ENCODE measurements at regions not wholly inside any gene's neighbourhood (a gene's known extent, or its start where the extent isn't known, plus 50 kb on each side); places are given as distances from the start of the nearest gene placed in this dataset.

DNA sequence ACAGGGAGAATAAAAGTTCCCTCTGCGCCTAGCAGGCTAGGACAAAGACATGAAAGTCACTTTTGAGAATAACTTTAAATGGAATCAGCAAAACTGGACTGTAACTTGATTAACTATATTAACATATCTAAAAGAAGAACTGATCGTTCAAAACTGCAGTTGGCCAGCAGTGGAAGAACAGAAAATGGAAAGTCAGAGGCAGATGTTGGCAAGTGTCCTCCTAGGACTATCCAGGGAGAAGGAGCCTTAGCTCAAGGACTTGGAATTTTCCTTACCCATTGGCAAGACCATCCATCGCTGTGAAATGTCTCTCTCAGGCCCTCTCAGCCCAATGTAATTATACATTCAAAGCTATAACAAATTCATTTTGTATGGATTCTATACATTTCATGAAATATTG, 419.7 kb downstream of the ATP23 start:
- Histone ChIP-seq H3K27ac (ENCODE audit: low read length) (no peak overlapping the region), H3K4me3 (ENCODE audit: low read depth in 2 of 2, low read length in 2 of 2) (no peak overlapping the region), H3K27me3 (ENCODE audit: control insufficient read depth, insufficient read depth, low read length) (no peaks in the 10 kb centered on the region), H3K36me3 (ENCODE audit: control insufficient read depth, insufficient read depth, low read length) (no peaks in the 10 kb centered on the region), H3K9me3 (ENCODE audit: control insufficient read depth, insufficient read depth, low read depth, low read length) (no peaks in the 10 kb centered on the region), H3K4me1 (ENCODE audit: control insufficient read depth, insufficient read depth, low read length) (peaks cover 2% of the 10 kb centered on the region; the same call in 1 of the 2 replicates)
- no peak for DNase-seq (ENCODE audit: low read depth, low spot score)
- no TSS peak for BruUV-seq (replicated peaks)
- in situ Hi-C loops (cut with HindIII; ENCODE audit: low pct_unique_long_range_greater_than_20kb, low sequenced_read_pairs) (no loop called here), intact Hi-C loops (cut with micrococcal nuclease; ENCODE audit: unreplicated experiment) (no loop called here)
- TF ChIP-seq SIN3A (IDR thresholded peaks at IDR 0.05; ENCODE audit: borderline replicate concordance, insufficient read depth, low read depth, low read length): no peak
- TF ChIP-seq TCF7L2 (IDR thresholded peaks at IDR 0.05; ENCODE audit: low read depth, low read length): no peak
- no peak for ATAC-seq
- ChIA-PET CTCF (no interaction called here), POLR2A (no interaction called here)

DNA sequence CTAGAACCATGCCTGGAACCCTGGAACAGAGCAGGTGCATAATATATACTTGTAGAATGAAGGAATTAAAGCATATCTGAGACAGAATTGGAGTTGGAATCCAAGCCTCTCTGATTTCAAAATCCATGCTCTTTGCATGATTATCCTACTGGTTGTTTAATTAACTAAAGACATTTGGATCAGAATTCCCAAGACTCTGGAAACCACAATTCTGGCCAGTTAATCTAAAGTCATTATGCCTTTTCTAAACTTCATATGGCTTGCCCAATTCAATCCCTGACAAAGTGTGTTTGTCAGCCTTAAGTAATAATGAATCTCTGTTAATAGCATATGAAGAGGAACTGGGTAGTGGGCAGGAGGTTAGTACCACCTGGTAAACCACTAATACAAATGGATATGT, 422.6 kb downstream of the ATP23 start:
- DNase-seq (ENCODE audit: low read depth, low spot score) (no peak), ATAC-seq (no peak)
- ChIA-PET POLR2A (no interaction called here), CTCF (no interaction called here)
- H3K36me3 ChIP-seq (ENCODE audit: control insufficient read depth, insufficient read depth, low read length): no peaks in the 10 kb centered on the region
- TF ChIP-seq POLR2AphosphoS5 (IDR thresholded peaks at IDR 0.05; ENCODE audit: low read depth, low read length) (no peak), SIN3A (IDR thresholded peaks at IDR 0.05; ENCODE audit: borderline replicate concordance, insufficient read depth, low read depth, low read length) (no peak), TCF7L2 (IDR thresholded peaks at IDR 0.05; ENCODE audit: low read depth, low read length) (no peak)
- TF ChIP-seq, protein P1, sequence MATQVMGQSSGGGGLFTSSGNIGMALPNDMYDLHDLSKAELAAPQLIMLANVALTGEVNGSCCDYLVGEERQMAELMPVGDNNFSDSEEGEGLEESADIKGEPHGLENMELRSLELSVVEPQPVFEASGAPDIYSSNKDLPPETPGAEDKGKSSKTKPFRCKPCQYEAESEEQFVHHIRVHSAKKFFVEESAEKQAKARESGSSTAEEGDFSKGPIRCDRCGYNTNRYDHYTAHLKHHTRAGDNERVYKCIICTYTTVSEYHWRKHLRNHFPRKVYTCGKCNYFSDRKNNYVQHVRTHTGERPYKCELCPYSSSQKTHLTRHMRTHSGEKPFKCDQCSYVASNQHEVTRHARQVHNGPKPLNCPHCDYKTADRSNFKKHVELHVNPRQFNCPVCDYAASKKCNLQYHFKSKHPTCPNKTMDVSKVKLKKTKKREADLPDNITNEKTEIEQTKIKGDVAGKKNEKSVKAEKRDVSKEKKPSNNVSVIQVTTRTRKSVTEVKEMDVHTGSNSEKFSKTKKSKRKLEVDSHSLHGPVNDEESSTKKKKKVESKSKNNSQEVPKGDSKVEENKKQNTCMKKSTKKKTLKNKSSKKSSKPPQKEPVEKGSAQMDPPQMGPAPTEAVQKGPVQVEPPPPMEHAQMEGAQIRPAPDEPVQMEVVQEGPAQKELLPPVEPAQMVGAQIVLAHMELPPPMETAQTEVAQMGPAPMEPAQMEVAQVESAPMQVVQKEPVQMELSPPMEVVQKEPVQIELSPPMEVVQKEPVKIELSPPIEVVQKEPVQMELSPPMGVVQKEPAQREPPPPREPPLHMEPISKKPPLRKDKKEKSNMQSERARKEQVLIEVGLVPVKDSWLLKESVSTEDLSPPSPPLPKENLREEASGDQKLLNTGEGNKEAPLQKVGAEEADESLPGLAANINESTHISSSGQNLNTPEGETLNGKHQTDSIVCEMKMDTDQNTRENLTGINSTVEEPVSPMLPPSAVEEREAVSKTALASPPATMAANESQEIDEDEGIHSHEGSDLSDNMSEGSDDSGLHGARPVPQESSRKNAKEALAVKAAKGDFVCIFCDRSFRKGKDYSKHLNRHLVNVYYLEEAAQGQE (IDR thresholded peaks at IDR 0.05; ENCODE audit: insufficient read depth in 1 of 2, low read depth in 2 of 2, low read length in 1 of 2): no peak
- TF ChIP-seq, protein P2, sequence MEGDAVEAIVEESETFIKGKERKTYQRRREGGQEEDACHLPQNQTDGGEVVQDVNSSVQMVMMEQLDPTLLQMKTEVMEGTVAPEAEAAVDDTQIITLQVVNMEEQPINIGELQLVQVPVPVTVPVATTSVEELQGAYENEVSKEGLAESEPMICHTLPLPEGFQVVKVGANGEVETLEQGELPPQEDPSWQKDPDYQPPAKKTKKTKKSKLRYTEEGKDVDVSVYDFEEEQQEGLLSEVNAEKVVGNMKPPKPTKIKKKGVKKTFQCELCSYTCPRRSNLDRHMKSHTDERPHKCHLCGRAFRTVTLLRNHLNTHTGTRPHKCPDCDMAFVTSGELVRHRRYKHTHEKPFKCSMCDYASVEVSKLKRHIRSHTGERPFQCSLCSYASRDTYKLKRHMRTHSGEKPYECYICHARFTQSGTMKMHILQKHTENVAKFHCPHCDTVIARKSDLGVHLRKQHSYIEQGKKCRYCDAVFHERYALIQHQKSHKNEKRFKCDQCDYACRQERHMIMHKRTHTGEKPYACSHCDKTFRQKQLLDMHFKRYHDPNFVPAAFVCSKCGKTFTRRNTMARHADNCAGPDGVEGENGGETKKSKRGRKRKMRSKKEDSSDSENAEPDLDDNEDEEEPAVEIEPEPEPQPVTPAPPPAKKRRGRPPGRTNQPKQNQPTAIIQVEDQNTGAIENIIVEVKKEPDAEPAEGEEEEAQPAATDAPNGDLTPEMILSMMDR (IDR thresholded peaks at IDR 0.05): no peak
- H3K4me3 ChIP-seq (ENCODE audit: low read depth in 2 of 2, low read length in 2 of 2): no peak overlapping the region
- intact Hi-C loops (cut with micrococcal nuclease; ENCODE audit: unreplicated experiment) (no loop called here), in situ Hi-C loops (cut with HindIII; ENCODE audit: low pct_unique_long_range_greater_than_20kb, low sequenced_read_pairs) (no loop called here)
- peak overlapping the region; percentile 71; the same call in 1 of the 2 replicates for H3K27ac ChIP-seq (ENCODE audit: low read length)
- BruUV-seq (replicated peaks): no TSS peak
- H3K27me3 ChIP-seq (ENCODE audit: control insufficient read depth, insufficient read depth, low read length): no peaks in the 10 kb centered on the region
- H3K4me1 ChIP-seq (ENCODE audit: control insufficient read depth, insufficient read depth, low read length): peaks cover 2% of the 10 kb centered on the region; the same call in 1 of the 2 replicates
- no peaks in the 10 kb centered on the region for H3K9me3 ChIP-seq (ENCODE audit: control insufficient read depth, insufficient read depth, low read depth, low read length)

DNA sequence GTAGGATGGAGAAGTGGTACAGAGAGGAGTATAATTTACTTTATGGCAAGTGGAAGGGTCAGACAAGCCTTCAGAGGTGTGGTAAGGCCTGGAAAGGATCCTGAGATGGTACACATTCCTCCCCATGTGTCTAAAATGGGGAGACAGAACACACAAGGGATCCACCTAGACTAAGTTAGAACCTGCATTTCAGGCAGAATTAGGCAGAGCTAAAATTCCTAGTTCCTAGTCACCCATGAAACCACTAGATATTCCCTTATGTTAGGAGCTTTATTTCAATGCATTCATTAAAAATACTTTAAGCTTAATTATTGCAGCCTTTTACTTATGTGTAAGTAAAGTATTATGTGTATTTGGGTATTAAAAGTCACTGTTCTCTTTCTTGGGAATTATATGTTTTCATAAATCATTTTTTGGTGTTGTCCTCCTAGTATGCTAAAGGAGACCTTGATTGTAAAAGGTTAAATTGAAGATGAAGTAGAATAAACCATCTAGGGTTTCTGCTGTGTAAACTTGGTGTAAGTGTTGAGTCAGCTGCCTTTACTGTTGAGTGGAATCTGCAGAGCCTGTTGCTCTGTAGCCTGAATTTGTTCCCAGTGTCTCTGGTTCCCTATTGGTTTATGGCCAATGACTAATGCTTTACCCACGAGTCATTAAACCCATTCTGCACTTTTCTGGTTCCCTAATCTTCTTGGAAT, 423.2 kb downstream of the ATP23 start:
- H3K36me3 ChIP-seq (ENCODE audit: control insufficient read depth, insufficient read depth, low read length): no peaks in the 10 kb centered on the region
- peak overlapping the region; percentile 71; the same call in 1 of the 2 replicates for H3K27ac ChIP-seq (ENCODE audit: low read length)
- H3K9me3 ChIP-seq (ENCODE audit: control insufficient read depth, insufficient read depth, low read depth, low read length): no peaks in the 10 kb centered on the region
- no TSS peak for BruUV-seq (replicated peaks)
- TF ChIP-seq TCF7L2 (IDR thresholded peaks at IDR 0.05; ENCODE audit: low read depth, low read length) (no peak), POLR2AphosphoS5 (IDR thresholded peaks at IDR 0.05; ENCODE audit: low read depth, low read length) (no peak), SIN3A (IDR thresholded peaks at IDR 0.05; ENCODE audit: borderline replicate concordance, insufficient read depth, low read depth, low read length) (no peak)
- TF ChIP-seq, protein P2 (IDR thresholded peaks at IDR 0.05): no peak
- TF ChIP-seq, protein P1 (IDR thresholded peaks at IDR 0.05; ENCODE audit: insufficient read depth in 1 of 2, low read depth in 2 of 2, low read length in 1 of 2): no peak
- peaks cover 2% of the 10 kb centered on the region; the same call in 1 of the 2 replicates for H3K4me1 ChIP-seq (ENCODE audit: control insufficient read depth, insufficient read depth, low read length)
- in situ Hi-C loops (cut with HindIII; ENCODE audit: low pct_unique_long_range_greater_than_20kb, low sequenced_read_pairs) (no loop called here), intact Hi-C loops (cut with micrococcal nuclease; ENCODE audit: unreplicated experiment) (no loop called here)
- H3K27me3 ChIP-seq (ENCODE audit: control insufficient read depth, insufficient read depth, low read length): no peaks in the 10 kb centered on the region
- CTCF ChIA-PET: no interaction called here
- ATAC-seq: peak; percentile 82
- no peak overlapping the region for H3K4me3 ChIP-seq (ENCODE audit: low read depth in 2 of 2, low read length in 2 of 2)
- peak; percentile 73 for DNase-seq (ENCODE audit: low read depth, low spot score)
- POLR2A ChIA-PET: no interaction called here

Measured in Panc1 (cell line).